Endothelial cell of hepatic sinusoid (primary cell): ENCODE measurements at regions not wholly inside any gene's neighbourhood (a gene's known extent, or its start where the extent isn't known, plus 50 kb on each side); places are given as distances from the start of the nearest gene placed in this dataset.
"Not testable (repeated sequence)": the region's sequence is repeated elsewhere in the genome, so short reads cannot be mapped to it uniquely, and the experiment has no call there.

Source experiments
- in situ Hi-C: cut with HindIII; loops from 2 replicates; pipeline ENCODE4 v1.10.0; 2017; ENCODE audit warnings: low sequenced_read_pairs

DNA sequence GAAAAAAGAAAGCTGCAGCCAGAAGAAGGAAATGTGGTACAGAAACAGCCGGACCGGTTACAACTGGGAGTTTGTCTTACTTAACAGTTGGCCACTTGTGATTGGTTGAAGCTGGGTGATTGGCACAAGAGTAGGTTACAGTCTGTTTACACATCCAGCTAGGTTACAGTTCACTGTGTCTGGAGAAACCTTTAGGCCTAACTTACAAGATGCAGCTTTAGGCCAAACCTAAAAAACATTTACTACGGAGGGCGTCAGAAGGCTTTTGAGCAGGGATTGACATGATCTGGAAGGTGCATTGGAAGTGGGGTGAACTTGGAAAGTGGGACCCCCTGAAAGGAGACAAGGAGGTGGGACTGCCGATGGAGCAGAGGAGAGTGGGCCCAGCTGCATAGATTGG, 122.3 kb downstream of the BANF2 start:
- in situ Hi-C loops = no loop called here

DNA sequence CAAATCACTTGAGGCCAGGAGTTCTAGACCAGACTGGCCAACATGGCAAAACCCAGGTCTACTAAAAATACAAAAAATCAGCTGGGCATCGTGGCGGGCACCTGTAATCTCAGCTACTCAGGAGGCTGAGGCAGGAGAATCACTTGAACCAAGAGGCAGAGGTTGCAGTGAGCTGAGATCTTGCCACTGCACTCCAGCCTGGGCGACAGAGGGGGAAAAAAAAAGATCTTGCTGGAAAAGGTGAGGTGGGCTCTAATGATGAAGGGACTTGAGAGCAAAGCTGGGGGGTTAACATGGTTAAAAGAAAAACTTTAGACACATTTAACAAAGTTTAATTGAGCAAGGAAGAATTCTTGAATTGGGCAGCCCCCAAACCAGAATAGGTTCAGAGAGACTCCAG, 121.8 kb downstream of the BANF2 start:
- in situ Hi-C loops = not testable (repeated sequence)

DNA sequence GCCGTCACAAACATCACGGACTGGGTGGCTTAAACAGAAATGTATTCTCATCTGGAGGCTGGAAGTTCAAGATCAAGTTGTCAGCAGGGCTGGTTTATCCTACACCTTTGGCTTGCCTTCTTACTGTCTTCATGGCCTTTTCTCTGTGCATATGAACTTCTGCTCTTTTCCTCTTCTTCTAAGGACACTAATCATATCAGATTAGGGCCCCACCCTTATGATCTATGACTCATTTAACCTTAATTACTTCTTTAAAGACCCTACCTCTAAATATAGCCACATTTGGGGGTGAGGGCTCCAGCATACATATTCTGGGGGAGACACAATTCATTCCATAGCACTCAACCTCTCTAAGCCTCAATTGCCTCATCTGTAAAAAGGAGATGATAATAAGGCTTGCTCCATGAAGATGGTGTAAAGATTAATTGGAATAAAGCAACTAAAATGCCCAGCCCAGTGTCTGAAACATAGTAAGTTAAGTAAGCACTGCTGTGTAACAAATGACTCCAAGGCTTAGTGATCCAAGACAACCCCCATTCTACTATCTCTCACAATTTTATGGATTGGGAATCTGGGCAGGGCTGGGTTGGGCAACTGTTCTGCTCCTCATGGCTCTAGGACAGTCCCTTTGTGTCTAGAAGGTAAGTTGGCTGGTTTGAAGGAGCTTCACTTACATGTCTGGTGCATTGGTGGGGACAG, 119.8 kb downstream of the BANF2 start:
- in situ Hi-C loops = loop anchor here (5.0 kb wide), 1 partner anchor 52 kb away; no protein-coding TSS in a partner anchor

DNA sequence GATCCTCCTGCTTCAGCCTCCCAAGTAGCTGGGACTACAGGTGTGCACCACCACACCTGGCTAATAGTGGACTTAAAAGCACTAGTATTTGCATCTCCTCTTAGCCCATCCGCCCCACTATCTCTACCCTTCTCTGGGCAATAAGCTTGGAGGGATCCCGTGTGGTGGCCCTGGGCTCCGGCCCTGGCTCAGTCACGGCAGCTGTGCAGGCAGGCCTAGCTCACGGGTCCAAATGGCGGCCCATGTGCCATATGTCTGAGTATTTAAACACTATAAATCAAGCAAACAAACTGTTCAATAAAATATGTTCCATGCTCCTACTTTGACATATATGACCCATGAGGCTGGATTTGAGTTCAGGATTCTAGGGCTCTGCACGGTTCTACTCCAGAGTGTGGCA, 118.4 kb downstream of the BANF2 start:
- in situ Hi-C loops = loop anchor here (5.0 kb wide), 1 partner anchor 51 kb away; no protein-coding TSS in a partner anchor

DNA sequence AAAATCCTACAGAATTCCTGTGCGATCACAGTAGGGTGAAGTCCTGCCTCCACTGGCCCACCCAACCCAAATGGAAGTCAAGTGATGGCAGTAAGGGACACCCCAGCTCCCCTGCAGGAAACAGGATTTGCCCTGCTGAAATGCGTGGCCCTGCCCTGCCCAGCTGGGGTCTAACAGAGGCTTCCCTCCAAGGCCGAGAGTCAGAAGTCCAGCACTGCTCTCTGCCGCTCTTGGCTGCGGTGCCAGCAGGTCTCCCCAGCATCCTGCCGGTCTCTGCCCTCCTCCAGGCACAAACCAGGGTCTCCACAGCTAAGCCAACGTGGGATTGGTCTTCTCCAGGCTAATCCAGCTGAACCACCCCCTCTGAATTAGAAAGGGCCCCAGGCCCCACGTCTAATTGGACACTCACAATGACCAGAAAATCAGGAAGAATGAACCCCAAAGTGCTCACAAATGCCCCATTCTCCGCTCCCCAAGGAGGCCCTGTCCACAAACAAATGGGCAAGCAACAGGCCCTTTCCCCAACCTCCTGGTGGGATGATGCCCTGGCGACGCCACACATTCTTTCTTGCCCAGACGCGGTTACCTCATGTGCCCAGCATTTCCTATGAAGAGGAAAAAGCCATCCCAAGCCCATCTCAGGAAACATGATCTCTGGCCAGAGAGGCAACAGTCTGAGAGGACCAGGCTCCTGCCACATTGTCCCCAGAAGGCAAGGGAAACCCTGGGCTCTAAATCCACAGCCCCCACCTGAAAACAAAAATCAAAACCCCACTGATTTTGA, 117.2 kb downstream of the BANF2 start:
- in situ Hi-C loops = loop anchor here (5.0 kb wide), 1 partner anchor 50 kb away; no protein-coding TSS in a partner anchor

DNA sequence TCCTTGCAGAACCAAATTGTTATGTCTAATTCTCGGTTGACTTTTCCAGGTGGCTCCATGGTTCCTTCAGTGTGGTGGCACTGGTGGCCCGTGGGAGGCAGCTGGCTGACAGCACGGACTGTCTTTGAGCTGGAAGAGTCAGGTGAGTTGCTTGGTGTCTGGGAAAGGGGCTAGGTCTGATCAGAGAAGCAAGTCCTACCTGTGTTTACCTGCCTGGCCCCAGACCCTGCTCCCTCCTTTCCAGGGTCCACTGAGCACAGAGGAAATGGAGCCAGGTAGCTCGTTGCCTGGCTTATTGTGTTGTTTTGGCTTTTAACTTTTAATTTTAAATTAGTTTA, 111.8 kb downstream of the BANF2 start:
- in situ Hi-C loops = no loop called here

DNA sequence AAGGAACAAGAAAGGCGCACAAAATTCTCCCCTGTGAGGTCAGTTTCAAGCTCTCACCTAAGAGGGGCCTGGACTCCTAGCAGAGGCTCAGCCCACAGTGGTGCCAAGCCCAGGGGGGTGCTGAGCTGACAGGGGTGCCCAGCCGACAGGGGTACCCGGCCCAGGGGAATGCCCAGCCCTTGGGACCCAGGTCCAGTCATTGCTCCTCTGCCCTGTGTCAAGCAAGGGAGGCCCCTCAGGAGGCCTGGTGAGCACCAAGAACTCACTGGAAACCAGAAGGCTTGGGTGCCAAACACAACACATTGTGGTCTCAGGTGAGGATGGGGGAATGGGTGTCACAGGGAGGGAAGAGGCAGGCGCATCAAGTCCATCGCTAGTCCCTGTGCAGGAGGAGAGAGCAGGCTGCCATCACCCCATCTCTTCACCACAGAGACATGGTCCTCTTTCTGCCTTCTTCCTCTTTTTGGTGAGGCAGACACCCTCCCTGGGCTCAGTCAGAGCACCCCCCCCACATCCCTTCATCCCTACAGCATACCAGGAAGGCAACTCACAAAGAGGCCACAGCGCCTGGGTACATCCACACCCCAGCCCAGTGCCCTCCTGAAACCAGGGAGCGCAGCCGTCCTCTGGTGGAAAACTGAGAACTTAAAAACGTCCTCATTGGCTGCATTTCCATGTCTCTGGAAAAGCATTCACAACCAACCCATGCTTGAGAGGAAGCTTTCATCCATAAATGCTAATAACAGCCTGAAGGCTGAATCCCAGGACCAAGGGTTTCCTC, 111.3 kb downstream of the BANF2 start:
- in situ Hi-C loops = no loop called here

DNA sequence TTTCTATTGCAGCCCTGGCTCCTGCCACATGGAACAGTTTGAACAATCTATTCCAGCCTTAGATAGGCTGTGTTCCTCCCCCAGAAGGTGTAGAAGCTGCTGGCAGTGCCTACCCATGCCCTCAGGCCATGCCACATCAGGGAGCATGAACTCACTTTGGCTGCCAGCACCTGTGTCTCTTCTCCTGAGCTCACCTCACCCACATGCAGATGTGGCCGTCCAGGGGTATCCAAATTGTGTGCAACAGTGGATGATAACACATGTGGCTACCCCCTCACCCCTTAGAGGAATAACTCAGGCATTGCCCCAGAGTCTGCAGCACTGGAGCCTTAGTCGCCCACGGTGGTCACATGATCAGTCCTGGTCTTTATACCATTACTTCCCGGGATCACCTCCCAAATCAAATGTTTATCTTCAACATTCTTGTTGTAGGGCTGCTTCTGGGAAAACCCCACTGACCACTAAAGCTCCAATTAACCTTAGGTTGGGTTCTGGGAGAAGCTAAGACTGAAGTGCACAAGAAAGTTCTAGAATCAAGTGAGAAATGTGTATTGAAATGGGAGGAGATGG, 110.4 kb downstream of the BANF2 start:
- in situ Hi-C loops = no loop called here

DNA sequence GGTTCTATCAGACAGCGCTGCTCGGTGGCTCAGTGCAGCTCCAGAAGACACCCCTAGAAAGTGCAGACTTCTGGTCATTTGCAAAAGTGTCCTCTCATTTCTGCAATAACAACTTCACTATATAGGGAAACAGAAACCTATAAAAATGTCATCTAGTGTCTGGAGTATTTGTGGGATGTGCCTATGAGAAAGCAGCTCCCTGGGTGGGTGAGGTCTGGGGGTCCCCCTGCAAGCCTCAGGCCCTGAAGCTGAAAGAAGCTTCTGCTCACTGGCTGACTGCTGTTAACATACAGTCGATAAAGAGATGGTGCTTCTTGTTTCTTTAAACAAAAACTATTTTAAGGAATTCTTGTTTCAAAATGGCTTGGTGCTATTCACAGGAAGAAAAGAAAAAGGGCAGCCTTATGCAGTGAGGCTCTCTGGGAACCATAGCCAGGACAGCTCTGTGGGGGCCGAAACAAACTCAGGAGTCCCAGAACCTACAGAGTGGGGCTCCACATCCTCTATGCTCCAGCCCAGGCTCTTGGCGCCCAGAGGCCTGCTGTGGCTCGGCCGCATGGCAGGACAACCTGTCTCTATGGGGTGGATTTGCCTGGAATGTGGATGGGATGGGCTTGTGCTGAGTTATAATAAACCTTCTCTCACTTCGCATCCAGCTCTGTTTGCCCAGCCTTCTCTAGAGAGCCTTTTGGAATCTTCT, 109.7 kb downstream of the BANF2 start:
- in situ Hi-C loops = no loop called here

DNA sequence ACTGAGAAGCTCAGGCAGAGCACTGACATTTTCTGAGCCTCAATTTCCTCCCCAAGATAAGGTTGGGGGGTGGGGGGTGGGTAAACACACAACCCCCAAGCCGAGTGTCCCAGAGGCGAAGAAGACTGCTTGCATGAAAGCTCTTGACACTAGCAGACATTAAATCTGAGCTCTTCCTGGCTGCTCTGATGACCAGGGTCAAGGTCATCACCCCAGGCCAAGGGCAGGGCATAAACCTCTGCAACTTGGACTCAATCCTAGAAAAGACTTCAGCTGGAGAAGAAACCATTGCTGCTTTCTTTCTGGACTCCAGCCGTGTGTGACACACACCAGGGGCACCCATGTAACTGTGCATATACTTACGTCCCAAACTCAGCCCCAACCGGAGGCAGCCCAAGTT, 109.0 kb downstream of the BANF2 start:
- in situ Hi-C loops = no loop called here

DNA sequence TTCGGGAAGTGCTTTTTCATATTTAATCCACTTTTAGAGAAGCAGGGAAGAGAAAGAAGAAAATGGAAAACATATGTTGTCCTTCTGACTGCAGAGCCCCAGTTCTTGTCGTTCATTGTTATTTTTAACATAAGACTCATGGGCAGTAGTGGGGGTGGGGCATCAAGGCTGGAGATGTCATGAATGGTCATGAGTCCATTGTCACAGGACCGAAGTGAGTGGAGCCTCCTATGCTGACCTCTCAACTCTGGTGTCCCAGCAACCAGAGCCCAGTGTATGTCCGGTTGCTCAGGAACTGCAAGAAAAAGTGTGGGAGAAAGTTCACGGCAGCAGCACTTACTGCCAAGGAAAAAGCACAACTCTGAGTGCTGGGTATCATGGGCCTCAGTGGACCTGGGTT, 108.6 kb downstream of the BANF2 start:
- in situ Hi-C loops = no loop called here

DNA sequence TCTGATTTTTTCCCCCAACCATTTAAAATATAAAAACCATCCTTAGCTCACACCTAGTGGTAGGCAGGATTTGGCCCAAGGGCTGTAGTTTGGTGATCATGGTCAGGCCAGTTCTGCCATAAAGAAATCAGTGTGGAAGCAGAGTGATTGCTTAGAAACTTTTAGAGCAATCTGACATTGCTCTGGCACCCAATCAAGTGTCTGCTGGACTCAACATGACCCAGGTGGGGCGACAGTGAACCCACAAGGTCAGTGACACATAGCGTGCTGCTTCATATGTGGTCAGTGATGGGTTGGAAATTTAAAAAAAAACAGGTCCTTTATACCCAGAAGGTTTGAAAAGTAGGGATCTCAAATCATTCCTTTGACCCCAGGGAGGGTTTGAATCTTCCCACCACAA, 107.9 kb downstream of the BANF2 start:
- in situ Hi-C loops = no loop called here

DNA sequence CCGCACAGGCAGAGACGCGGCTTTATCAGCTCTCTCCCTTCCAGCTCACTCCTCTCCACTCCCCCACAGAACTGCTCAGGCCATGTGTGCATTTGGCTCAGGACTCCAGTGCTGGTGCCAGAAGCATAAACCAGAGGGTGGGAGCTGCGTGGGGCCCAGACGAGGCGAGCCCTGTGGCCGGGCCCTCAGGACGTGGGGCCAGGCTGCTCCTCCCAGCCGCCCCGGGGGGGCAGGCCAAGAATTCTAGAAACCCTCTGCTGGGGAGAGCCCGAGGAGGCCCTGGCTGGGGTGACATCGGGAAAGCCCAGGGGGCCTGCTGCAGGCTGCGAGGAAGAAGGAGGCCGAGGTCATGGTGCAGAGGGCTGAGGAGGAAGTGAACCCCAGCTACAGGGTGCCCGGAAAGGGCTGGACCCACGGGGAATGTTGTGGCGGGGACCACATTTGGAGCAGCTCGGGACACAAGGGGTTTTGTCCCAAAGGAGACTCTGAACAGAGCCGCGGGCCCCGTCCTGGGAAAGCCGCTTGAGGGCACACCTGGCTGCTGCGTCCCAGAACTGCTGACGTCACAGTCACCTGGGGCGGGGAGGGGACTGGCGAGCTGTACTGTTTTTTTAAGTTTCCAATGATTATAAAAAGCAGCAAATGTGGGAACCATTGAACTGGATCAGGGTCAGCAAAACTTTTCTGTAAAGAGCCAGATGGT, 107.1 kb downstream of the BANF2 start:
- in situ Hi-C loops = no loop called here

DNA sequence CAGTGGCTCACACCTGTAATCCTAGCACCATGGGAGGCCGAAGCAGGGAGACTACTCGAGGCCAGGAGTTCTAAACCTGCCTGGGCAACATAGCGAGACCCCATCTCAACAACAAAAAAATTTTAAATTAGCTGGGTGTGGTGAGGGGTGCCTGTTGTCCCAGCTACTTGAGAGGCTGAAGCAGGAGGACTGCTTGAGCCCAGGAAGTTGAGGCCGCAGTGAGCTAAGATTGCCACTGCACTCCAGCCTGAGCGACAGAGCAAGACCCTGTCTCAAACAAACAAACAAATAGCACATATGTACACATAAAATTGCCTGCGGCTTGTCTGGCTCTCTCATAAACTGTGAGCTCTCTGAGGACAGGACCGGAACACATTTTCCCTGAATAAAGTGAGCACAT, 106.3 kb downstream of the BANF2 start:
- in situ Hi-C loops = no loop called here

DNA sequence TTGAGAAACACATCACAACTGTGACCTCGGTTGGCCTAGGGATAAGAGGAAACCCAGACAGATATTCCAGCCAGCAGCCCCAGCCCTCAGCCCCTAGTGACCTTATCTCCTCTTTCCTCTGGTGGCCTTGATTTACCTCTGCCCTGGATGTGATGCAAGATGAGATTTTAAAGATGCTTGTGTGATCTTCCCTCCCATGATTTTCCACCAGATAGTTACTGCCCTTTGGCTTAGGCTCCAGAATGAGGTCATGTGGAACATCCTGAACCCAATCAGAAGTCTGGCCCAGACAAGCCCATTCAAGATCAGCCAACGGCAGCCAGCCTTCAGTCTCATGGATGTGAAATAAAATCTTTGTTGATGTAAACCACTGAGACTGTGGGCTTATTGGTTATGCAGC, 104.0 kb downstream of the BANF2 start:
- in situ Hi-C loops = no loop called here

DNA sequence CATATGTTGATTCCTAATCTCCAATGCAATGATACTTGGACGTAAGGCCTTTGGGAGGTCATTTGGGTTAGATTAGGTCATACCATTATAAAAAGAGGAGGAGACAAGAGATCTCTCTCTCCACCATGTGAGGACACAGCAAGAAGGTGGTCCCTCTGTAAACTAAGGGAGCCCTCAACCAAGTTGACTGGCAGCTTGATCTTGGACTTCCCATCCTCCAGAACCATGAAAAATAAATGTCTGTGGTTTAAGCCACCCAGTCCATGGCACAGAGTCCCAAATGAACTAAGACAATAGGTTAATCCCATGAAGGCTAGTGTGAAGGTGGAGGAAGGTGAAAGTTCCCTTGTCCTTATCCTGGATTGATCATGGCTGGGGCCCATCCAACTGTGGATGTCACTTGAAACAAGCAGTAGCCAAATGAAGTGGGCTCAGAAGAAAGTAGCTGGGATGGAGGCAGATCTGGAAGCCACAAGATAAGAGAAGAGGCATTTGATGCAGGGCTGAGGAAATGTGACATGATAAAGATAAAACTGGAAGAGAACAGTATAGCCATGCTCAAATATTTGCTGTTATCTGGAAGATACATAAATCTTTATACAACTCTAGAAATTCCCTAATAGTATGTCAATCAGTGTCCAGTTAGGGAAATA, 99.9 kb downstream of the BANF2 start:
- in situ Hi-C loops = no loop called here

DNA sequence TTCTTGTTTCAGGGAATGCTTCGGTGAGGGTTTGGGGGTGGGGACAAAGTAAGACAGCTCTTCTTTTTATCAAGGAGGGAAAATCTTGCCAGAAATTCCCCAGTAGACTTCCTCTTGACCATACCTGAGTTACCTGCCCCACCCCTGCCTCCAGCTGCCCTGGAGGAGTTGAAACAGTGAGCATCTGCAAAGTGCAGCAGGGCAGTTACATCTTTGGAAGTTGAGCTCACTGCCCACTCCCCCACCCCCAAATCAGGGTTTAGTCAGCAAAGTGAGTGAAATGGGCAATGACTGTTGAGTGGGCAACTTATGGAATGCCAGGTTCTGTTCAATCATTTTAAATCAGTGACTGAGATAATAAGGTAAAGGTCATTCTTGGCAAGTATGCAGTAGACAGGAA, 98.8 kb downstream of the BANF2 start:
- in situ Hi-C loops = no loop called here

DNA sequence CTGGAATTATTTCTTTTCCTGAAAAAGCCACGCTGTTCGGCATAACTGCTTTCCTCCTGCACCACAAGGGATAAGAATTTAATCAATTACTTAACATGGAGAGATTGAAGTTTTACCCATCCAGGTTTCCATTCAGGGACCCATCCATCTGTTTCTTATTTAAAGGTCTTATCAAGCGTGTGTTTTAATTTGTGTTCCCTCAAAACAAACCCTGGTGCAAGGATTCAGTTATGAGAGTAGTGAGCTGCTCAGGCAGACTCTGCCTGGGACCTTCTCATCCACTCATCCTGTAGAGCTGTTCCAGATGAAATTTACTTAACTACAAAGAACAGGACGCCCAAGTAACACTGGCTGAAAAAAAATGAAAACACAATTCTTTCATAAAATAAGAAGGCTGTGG, 97.8 kb downstream of the BANF2 start:
- in situ Hi-C loops = no loop called here

DNA sequence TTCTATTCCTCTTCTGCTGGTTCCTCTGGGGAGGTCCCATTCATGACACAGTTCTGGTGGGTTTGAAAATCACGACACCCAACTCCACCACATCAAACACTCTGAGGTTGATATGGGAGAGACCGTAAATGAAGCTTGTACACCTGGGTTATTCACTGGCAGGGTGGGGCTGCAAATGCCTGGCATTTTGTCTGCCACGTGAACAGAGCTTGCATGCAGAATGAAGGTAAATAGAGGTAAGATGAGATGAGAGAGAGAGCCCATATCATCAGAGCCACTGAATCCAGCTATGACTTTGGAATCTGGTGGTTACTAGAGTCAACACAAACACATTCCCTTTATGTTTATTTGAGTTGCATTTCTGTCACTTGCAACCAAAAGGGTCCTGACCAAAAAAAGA, 97.4 kb downstream of the BANF2 start:
- in situ Hi-C loops = no loop called here

DNA sequence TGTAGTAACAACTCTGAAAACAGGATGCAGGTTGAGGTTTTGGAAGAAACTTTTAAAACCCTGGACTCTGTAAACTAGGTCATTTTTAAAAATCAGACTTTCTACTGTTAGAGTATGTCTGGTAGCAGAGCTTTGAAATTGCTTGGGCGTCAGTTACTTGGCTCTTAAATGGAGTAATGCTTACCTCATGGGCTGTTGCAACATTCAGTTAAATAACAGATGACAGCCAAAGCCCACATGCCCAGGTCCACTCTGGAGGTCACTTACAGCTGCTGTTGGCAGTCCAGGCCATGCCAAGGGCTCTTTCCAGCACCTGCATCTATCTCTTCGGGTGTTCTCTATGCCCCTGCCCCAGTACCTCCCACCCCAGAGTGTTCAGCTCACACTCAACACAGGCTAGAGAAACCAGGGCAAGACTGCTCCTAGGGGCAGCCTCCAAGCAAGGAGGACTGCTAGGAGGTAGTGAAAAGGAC, 96.4 kb downstream of the BANF2 start:
- in situ Hi-C loops = no loop called here
